ENCODE measurements at regions not wholly inside any gene's neighbourhood (a gene's known extent, or its start where the extent isn't known, plus 50 kb on each side); places are given as distances from the start of the nearest gene placed in this dataset.

- no peak for DNase-seq (ENCODE audit: low spot score)
Observed at GRCh38 chr6:45741437-45742171, 274.1 kb downstream of the CLIC5 start.

- DNase-seq (ENCODE audit: low spot score): no peak
Observed at GRCh38 chr6:45739058-45739457, 276.6 kb downstream of the CLIC5 start.

- no peak for DNase-seq (ENCODE audit: low spot score)
Observed at GRCh38 chr6:45738057-45738455, 277.6 kb downstream of the CLIC5 start.

GRCh38 chr6:45737331-45738056 is 278.2 kb downstream of the CLIC5 start:
- no peak for DNase-seq (ENCODE audit: low spot score)

GRCh38 chr6:45736134-45736533 is 279.5 kb downstream of the CLIC5 start:
- no peak for DNase-seq (ENCODE audit: low spot score)

- DNase-seq (ENCODE audit: low spot score): no peak
Observed at GRCh38 chr6:45732731-45733130, 282.9 kb downstream of the CLIC5 start.

- DNase-seq (ENCODE audit: low spot score): no peak
Observed at GRCh38 chr6:45730232-45730631, 285.4 kb downstream of the CLIC5 start.

GRCh38 chr6:45728674-45729073 is 287.0 kb downstream of the CLIC5 start:
- DNase-seq (ENCODE audit: low spot score): no peak

- no peak for DNase-seq (ENCODE audit: low spot score)
Observed at GRCh38 chr6:45727819-45728449, 287.7 kb downstream of the CLIC5 start.

GRCh38 chr6:45727228-45727627 is 288.4 kb downstream of the CLIC5 start:
- no peak for DNase-seq (ENCODE audit: low spot score)

- DNase-seq (ENCODE audit: low spot score): no peak
Observed at GRCh38 chr6:45726444-45726843, 289.2 kb downstream of the CLIC5 start.

- no peak for DNase-seq (ENCODE audit: low spot score)
Observed at GRCh38 chr6:45724511-45724910, 291.1 kb downstream of the CLIC5 start.

GRCh38 chr6:45724027-45724426 is 291.6 kb downstream of the CLIC5 start:
- no peak for DNase-seq (ENCODE audit: low spot score)

- no peak for DNase-seq (ENCODE audit: low spot score)
Observed at GRCh38 chr6:45722876-45723275, 292.8 kb downstream of the CLIC5 start.

- DNase-seq (ENCODE audit: low spot score): no peak
Observed at GRCh38 chr6:45721665-45722064, 294.0 kb downstream of the CLIC5 start.

- DNase-seq (ENCODE audit: low spot score): no peak
Observed at GRCh38 chr6:45718871-45719270, 296.8 kb downstream of the CLIC5 start.

- DNase-seq (ENCODE audit: low spot score): no peak
Observed at GRCh38 chr6:45718131-45718530, 297.5 kb downstream of the CLIC5 start.

GRCh38 chr6:45717715-45718114 is 297.9 kb downstream of the CLIC5 start:
- no peak for DNase-seq (ENCODE audit: low spot score)

GRCh38 chr6:45717027-45717426 is 298.6 kb downstream of the CLIC5 start:
- no peak for DNase-seq (ENCODE audit: low spot score)

- DNase-seq (ENCODE audit: low spot score): no peak
Observed at GRCh38 chr6:45715508-45715803, 300.2 kb downstream of the CLIC5 start.

GRCh38 chr6:45714741-45715507 is 300.7 kb downstream of the CLIC5 start:
- DNase-seq (ENCODE audit: low spot score): peak; percentile 77

- DNase-seq (ENCODE audit: low spot score): no peak
Observed at GRCh38 chr6:45714006-45714730, 301.5 kb downstream of the CLIC5 start.
